NCI-H1694 treated with DMSO at 0.1 percent for 48 hours (cell line): ENCODE measurements at regions not wholly inside any gene's neighbourhood (a gene's known extent, or its start where the extent isn't known, plus 50 kb on each side); places are given as distances from the start of the nearest gene placed in this dataset.

Source experiments
- DNase-seq: peaks from one replicate; lab custom pipeline; 2025; lab: John Stamatoyannopoulos, UW

DNA sequence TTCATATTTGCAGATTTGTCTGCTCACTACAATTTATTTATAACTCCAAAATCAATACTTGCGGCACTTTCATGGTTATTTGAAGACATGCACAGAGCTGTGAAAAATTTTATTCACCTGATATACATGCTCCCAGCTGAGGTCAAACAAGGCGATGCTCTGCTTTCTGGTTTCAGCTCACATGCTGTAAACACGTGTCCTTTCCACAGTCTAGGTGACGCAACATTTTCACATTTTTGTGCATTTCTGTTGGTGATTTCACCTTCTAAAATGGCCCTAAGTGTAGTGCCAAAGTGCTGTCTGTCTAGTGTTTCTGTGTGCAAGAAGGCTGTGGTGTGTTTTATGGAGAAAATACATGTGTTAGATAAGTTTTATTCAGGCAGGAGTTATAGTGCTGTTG is 650.5 kb downstream of the RNF144B start:
- no peak for DNase-seq

DNA sequence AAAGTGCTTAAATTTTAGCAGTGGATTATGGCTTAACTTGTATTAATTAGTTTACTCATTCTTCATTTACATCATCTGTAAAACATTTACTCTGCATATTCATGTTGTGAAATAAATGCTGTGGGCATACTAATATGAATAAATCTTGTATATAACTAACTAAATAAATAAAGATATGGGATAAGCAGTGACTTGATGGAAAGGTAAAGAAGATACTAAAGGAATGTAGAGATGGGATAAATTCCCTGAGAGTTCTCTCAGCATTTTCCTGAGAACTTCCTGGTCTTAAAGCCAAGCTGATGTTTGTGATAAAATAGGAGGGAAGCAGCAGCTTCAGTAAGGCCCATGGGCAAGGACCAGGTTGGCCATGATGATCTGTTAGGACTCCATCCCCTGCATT is 652.1 kb downstream of the RNF144B start:
- no peak for DNase-seq

DNA sequence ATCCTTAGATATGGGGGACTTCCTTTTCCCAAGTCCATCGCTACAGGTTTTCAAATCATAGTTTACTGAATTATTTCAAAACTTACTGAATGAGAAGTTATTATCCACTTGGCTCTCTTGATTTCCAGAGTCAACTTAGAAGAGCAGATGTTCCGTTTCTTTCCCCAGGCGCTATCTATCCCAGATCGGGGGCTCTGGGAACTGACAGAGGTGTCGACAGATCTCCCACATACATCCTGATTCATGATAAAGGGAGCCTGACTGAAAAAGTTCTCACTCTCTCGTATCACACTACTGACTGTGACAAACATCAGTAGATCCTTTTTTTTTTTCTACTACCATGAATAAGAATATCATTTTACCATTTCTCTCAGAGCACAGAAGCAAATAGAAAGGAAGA is 654.8 kb downstream of the RNF144B start:
- DNase-seq = no peak

DNA sequence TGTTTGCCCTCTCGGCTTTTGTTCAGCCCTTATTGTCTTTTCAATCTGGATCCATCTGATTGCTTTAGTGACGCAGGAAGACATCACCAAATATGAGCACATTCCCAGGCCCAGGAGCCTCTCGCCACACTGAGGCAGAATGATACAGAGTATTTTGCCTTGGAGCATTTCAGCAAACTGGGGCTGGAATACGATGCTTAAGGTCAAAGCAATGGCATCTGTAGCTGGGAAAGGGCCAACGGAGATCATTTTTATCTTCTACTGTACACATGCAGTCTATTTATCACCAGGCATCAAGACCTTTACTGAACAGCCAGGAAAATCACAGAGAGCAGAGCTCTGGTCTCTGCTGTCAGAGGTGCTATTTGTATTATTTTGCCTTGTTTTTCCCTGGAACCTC is 655.3 kb downstream of the RNF144B start:
- DNase-seq = no peak

DNA sequence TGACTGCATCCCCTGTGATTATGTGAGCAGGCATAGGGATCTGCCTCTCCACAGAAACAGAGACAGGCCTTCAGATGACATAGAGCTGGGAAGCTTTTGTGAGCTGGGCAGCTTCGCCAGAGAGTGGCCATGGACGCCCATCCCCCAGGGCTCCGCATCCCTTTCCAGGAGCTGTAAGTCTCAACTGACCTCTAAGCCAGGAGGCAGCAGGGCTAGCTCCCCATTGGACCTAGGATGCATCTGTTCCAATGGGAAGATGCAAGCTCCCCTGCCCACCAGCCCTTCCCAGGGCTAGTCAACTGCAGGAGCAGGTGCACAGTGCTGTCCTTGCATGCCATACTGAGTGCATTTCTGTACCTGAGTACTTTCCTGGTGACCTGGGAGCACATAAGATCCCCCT is 663.6 kb downstream of the RNF144B start:
- no peak for DNase-seq

DNA sequence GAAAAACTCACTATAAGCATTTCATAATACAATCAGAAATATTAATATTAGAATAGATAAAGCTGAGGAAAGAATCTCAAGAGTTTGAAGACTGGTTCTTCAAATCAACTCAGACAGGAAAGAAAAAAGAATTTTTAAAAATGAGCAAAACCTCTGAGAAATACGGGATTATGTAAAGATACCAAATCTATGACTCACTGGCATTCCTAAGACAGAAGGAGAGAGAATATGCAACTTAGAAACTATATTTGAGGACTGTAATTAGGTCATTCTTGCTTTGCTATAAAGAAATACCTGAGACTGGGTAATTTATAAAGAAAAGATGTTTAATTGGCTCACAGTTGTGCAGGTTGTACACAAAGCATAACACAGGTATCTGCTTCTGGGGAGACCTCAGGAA is 665.1 kb downstream of the RNF144B start:
- DNase-seq = no peak

DNA sequence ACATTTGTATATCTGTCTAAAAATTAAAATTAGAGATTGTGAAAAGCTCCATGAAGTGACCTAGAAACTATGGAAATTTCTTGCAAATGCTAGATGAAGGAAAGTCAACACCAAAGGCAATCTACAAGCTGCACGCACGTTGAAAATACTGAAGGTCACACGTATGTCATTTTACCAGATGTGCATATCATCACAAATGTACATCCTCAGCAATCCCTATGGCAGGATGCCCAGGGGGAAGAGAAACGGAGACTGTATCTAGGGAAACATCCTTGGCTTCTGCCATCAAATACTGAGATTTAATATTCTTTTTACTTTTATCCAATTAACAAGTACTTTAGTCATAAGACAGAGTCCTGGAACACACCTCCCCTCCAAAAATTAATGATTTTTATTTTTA is 672.0 kb downstream of the RNF144B start:
- no peak for DNase-seq

DNA sequence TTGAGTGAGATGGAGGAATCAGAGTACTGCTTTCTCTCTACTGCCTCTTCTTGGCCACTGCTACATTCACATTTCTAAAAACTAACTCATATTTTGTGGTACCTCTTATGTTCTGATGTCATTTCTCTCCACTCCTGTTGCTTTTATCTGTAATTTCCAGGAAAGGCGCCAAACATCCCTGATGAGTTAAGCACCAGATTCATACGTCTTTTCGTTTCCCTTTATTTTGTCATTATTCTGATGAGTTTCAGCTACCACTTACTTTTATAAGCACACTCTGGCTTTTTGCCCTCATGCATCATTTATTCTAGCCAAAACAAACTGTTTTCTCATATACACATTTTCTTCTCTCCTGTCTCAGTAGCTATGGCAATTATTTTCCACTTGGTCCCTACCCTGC is 680.0 kb downstream of the RNF144B start:
- DNase-seq = no peak

DNA sequence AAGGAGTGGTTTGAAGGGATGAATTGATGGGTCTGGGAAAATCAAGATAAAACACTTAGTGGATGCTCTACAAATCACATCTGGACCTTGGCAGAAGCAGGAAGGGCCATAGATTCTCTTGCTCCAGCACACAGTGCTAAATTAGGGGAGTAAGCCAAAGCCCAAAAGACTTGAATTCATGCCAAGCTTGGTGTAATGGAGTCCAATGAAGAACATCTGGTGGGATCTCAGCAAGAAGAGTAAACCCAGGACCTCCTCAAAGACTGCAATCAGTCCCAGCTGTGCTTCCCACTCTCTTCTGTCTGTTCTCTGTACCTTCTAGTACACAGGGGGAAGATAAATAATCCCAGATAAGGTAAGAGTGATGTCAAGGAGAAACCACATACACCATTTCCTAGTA is 683.4 kb downstream of the RNF144B start:
- no peak for DNase-seq

DNA sequence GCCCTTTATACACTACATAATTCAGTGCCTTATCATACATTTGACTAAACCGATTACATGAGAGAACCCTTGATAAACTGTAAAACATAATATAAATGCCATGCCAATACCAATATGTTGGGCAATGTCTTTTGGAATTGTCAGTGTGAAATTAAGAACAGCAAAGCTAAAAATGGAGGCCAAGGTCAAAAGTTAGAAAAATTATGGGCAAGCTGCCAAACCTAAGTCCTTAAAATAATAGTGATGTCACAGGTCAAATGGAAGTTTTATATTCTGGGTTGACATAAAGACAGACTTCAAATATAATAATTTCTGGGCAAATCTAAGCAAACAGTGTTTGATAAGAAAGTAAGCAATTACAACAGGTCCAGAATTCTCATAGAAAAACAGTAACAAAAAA is 696.7 kb downstream of the RNF144B start:
- DNase-seq = no peak

DNA sequence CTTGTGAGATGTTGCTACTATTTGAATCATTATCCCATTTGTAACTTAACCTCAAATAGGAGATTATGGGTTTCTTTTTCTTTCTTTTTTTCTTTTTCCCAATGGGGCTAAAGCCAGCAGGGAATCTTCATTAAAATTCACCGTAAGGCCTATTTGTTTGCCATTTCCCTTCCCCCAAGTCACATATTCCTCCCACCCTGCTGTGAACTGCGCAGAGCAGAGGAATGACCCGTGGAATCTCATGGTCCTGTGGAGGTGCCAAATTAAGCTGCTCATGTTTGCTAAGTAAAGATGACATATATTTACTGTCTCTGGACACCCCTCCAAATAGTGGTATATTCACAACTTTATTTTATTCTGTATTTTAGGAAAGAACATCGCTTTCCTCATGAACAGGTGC is 699.3 kb downstream of the RNF144B start:
- no peak for DNase-seq

DNA sequence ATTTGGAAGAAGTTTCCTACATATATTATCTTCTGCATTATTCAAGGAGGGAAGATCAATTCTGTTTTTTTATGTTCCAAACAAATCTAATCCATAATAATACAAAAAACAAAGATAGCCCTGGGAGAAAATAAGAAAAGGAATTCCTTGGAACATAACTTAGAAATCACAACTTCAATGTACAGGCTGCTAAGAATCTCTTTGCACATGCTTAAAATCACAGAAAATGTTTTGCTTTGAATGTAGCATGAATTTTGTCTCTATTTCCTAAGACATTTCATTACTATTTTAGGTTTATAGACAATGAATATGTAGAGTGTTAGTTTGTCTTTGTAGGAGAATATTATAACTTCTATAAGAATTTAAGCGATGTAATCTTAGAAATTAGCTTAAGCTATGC is 700.1 kb downstream of the RNF144B start:
- no peak for DNase-seq

DNA sequence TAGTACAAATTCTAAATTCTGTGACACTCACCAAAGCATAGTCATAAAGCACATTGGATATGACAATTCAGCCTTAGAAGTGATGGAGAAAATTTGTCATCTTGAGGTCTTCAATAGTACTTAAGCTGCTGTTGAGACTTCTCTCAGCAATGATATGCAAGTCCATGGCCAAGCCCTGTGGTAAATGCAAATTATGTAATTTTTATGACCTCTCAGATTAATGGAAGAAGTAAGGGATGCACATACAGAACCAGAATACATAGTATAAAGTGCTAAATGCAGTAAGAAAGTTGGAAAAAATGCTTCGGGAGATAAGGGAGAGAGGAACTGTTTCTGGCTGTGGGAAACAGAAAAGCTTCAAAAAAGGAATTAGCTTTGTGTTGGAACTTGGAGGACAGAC is 700.7 kb downstream of the RNF144B start:
- no peak for DNase-seq

DNA sequence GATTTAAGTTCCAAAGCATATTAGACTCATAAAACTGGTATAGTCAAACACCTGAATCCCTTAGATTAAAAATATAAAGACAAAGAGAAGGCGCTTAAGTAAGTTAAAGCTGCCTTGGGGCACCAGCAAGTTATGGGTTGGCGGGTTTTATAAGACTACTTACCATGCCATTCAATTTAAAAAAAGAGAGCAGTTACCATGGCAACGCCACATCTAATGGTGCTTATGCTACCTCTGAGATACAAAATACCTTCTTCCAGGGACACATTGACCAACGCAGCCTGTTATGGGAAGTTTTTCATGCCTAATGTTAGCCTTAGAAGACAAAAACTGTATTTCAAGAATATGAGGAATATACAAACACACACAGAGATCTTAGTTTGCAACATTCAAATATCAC is 713.6 kb downstream of the RNF144B start:
- DNase-seq = no peak

DNA sequence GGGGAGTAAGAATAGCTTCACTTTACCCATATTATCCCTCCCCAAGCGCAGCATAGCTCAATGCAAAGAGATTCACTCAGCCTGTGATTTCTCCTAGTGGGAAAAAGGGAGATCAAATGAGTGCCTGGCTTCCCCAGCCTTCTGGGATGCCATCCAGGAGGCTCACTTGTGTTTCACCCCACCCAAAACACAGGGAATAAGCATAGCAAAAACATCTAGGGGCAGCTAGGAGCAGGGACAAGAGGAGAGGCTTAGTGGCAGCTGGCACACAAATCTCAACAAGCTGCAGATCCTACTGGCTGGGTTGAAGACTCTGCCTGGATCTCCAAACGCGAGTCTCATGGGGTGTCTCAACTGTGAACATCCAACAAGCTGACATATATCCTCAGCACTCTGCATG is 715.8 kb downstream of the RNF144B start:
- DNase-seq = no peak

DNA sequence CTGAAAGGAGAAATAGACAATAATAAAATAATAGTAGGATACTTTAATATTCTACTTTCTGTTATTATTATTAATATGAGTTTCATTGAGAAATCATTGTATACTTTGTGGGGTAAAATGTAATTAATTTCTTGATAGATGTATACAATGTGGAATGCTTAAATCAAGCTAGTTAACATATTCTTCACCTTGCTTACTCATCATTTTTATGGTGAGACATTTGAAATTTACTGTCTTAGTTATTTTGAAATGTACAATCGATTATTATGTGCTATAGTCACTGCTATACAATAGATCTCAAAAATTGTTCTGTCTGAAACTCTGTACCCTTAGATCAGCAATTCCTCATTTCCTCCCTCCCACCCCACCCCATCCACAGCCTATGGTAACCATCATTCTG is 720.3 kb downstream of the RNF144B start:
- DNase-seq = no peak

DNA sequence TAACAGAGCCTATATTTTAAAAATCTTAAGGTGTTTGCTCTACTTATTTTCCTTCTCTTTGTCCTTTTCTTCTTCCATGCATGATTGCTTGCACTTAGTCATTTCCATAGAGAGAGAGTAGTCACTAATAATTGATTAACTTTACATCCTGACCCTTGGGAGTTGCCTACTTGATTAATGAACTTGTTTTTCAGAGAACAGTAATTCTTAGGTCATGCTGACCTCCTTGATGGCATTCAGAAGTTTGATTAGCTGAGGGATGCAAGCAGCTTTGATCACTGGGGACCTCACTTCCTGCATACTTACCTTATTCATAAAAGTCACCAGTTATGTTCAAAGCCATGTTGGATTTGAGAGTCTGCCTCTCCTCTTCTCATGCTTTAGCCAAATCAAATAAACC is 715.6 kb upstream of the ID4 start:
- DNase-seq = no peak

DNA sequence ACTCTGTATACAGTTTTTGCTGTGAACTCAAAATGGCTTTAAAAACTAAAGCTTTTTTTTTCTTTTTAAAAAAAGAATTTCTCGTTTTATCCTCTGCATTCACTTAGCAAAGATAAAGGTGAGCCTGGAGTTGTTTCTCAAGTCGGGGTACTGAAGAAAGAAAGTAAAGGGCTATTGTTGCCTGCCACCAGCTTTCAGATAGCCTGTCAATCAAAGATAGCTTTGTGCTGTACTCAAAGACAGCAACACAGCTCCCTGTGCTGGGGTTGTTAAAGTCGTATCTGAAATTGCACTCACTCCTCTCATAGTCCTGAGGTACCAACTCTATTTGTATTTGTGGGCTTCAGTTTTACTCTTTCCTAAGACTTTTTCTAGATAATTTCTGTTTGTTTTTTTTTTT is 710.1 kb upstream of the ID4 start:
- DNase-seq = no peak

DNA sequence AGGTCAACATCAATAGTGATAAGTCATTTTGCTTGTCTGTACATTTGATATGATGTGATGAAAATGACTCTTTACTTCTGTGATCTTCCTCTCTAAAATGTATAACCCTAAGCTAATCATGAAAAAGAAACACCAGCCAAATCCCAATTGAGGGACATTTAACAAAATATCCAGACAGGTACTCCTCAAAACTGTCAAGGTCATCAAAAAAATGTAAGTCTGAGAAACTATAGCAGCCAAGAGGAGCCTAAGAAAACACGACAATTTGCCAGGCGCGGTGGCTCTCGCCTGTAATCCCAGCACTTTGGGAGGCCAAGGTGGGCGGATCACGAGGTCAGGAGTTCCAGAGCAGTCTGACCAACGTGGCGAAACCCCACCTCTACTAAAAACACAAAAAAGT is 708.5 kb upstream of the ID4 start:
- no peak for DNase-seq

DNA sequence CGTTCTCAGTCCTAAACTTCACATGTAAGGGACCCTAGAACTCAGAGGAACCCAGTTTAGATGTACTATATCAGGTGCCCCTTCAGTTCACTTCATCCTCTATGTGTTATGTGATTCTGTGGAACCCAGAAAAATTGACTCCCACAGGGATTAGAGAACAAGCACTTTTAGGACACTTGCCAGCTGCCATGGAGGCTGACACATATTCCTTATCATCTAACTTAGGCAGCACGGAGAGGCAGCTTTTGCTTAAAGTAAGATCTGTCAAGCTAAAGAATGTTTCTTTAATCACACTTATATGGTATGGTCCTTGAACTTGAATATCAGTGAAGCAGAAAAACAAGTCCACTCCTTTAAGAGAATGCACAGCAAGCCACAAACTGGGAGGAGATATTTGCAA is 701.5 kb upstream of the ID4 start:
- DNase-seq = no peak

DNA sequence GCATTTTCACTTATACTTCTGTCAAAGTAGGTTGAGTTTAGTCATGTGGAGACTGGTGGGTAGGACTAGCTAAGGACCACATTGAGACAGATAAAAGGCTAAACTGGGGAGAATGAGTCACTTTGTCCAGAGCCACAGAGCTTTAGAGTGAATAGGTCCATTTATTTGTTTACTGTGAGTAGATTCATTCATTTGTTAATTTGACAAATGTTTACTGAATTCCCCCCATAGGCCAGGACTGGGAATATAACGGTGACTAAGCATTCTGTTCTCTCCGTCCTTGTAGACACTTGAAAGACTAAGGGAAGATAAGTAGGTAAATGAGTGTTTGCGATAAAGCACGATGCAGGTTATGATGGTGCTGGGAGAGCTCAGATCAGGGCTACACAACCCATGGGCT is 699.7 kb upstream of the ID4 start:
- DNase-seq = no peak

DNA sequence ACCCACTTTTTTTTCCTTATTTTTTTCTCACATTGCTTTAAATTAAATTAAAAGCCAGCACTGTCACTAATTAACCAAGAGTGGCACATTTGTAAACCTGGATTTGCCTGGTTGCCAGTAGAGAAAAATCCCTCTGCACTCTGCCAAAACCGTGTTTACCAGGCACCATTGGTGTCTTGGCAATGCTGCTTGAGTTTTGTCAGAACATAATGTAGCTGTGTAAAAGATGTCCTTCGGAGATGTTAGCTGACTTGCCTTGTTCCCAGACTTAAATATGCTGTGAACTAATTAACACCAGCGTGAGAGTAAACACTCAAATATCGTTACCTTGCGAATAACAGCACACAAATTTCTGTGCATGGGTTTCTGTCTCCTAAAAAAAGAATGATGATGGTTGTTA is 694.9 kb upstream of the ID4 start:
- DNase-seq = peak; percentile 31

DNA sequence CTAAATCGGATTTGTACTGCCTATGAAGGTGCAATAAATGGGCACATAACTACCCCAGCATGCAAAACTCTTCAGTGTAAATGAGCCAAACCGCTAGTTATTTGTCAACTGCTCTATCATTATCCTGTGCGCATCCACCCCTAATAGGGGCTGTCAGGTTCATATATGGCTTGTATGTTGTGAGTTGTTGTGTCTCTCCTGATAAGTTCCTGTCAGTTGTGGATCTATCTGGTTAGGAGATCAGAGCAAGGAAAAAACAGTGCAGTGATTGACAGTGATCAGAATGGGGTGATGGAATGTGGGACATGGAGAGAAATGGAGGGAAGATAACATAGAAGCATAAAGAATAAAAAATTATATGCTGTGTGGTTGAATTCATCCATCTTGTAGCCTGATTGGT is 686.9 kb upstream of the ID4 start:
- no peak for DNase-seq

DNA sequence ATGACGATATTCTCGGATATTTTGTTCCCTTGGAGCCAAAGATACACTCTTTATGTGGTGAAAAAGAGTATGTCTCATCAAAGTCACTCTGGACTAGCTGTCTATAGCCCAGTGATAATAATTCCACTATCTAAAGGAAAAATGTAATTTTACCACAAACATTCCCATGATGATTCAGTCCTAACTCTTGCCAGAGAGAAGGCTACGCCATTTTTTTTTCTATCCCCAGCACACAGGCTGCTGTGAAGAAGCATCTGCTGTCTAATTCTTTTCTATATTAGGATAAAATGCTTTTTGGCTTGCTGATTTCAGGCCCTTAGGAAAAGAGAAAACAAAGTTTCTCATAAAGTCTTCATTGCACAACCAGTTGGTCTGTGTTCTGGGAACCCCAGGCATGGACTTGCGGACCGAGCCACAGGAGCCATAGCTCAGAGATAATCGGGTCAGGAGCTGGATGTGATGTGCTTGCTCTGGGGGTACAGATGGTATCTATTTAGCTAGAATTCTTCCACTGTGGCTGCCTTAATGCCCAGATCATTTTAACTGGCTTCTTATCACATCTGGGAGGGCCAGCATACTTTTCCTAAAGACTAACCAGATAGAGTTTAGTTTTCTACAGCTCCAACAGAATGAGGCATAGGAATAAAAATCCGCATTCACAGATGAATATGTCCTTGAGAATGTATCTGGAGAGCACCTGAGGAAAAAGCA is 683.7 kb upstream of the ID4 start:
- DNase-seq = no peak

DNA sequence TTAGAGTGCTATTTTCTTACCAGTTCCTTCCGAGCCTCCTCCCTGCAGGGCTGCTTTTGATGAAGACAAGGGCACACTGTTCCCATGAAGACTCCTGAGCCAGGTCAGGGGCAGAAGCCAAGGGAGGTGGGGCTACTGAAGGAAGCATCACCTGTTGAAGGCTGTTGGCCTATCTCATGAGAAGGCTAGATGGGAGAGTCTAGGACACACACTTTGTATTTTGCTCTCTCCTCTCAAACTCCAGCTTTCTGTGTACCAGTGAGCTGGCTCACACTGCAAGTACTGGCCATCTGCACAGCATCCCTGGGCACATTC is 683.2 kb upstream of the ID4 start:
- no peak for DNase-seq
